Natural killer cell (primary cell): ENCODE measurements at regions not wholly inside any gene's neighbourhood (a gene's known extent, or its start where the extent isn't known, plus 50 kb on each side); places are given as distances from the start of the nearest gene placed in this dataset.
A peak's percentile ranks its signal among the peaks of the same experiment; 100 is the strongest.

Experiments used
- ATAC-seq, 3 donors: fragments of 150-1000 bp in 2 of 3; fragments of 200-7000 bp in 1 of 3; cut with Tn5 transposase; 1 replicate in 1 of 3; 2 replicates in 2 of 3; pipeline ENCODE4 v1.10.0; 2021; ENCODE audit warnings: mild to moderate bottlenecking in 2 of 3, moderate library complexity in 2 of 3
- DNase-seq, 2 donors: peaks; one replicate each; pipeline versions ENCODE4 v3.0.0 to v3.0.0-alpha.2; 2013 to 2021; ENCODE audit warnings: mixed read lengths in 1 of 2
- H3K27ac ChIP-seq: one replicate; pipeline ENCODE4 v1.5.1; 2013; ENCODE audit warnings: mild to moderate bottlenecking, low read length
- H3K27me3 ChIP-seq: one replicate; pipeline ENCODE4 v1.6.1; 2013; ENCODE audit warnings: low read length; ENCODE audit not compliant: control insufficient read depth, insufficient read depth
- H3K36me3 ChIP-seq: one replicate; pipeline ENCODE4 v1.6.1; 2013; ENCODE audit warnings: low read length; ENCODE audit not compliant: control insufficient read depth, insufficient read depth
- H3K4me1 ChIP-seq: one replicate; pipeline ENCODE4 v1.6.1; 2013; ENCODE audit warnings: low read length; ENCODE audit not compliant: control insufficient read depth, insufficient read depth
- H3K4me3 ChIP-seq: one replicate; pipeline ENCODE4 v1.5.1; 2013; ENCODE audit warnings: low read length
- H3K9me3 ChIP-seq: one replicate; pipeline ENCODE4 v1.6.1; 2013; ENCODE audit warnings: low read length; ENCODE audit not compliant: control insufficient read depth, insufficient read depth
- H3K27ac Mint-ChIP-seq, 2 donors: one replicate each; pipeline ENCODE4 v1.8.0; 2022; ENCODE audit warnings: mild to moderate bottlenecking in 2 of 2, mixed read lengths in 2 of 2, moderate library complexity in 1 of 2
- H3K27me3 Mint-ChIP-seq, 2 donors: one replicate each; pipeline ENCODE4 v1.8.0; 2022; ENCODE audit warnings: low read depth in 2 of 2, mixed read lengths in 2 of 2
- H3K36me3 Mint-ChIP-seq: one replicate; pipeline ENCODE4 v1.8.0; 2022; ENCODE audit warnings: mixed read lengths
- H3K4me1 Mint-ChIP-seq, 2 donors: one replicate each; pipeline ENCODE4 v1.8.0; 2022; ENCODE audit warnings: mixed read lengths in 2 of 2
- H3K4me3 Mint-ChIP-seq: one replicate; pipeline ENCODE4 v1.8.0; 2022; ENCODE audit warnings: mild to moderate bottlenecking, moderate library complexity, mixed read lengths
- H3K9me3 Mint-ChIP-seq, 2 donors: one replicate each; pipeline ENCODE4 v1.8.0; 2022; ENCODE audit warnings: mixed read lengths in 2 of 2
- WGBS: methylation state at CpG from one replicate; pipeline ENCODE4 v1.1.7; 2013; ENCODE audit warnings: missing lambda C conversion rate; ENCODE audit not compliant: insufficient coverage; 5-methylcytosine and 5-hydroxymethylcytosine counted together
- intact Hi-C: fragments of 100-400 bp; cut with micrococcal nuclease; formaldehyde crosslinking; loops from one replicate; pipeline ENCODE4 v1.14.2; 2022
- TF ChIP-seq, protein P1 (sequence below): fragments of 200-600 bp; IDR thresholded peaks from one replicate; pipeline ENCODE4 v1.8.0; 2022; ENCODE audit warnings: antibody characterized with exemption

GRCh38 chr1:224503161-224504118, 68.8 kb upstream of the WDR26 start:
- no peaks in the 10 kb centered on the region for H3K27me3 Mint-ChIP-seq
- H3K4me1 Mint-ChIP-seq: peaks cover 14 to 23% of the 10 kb centered on the region in 2 donors
- Histone ChIP-seq H3K27ac (no peak overlapping the region), H3K9me3 (no peaks in the 10 kb centered on the region), H3K4me1 (peaks cover 20% of the 10 kb centered on the region), H3K36me3 (no peaks in the 10 kb centered on the region), H3K27me3 (no peaks in the 10 kb centered on the region), H3K4me3 (no peak overlapping the region)
- H3K27ac Mint-ChIP-seq: peak overlapping the region in 1 of 2 donors; percentile 35
- WGBS: 20% methylated on average over 18 of the region's 19 CpGs
- intact Hi-C loops: no loop called here
- H3K9me3 Mint-ChIP-seq: no peaks in the 10 kb centered on the region
- no peaks in the 10 kb centered on the region for H3K36me3 Mint-ChIP-seq
- TF ChIP-seq, protein P1, sequence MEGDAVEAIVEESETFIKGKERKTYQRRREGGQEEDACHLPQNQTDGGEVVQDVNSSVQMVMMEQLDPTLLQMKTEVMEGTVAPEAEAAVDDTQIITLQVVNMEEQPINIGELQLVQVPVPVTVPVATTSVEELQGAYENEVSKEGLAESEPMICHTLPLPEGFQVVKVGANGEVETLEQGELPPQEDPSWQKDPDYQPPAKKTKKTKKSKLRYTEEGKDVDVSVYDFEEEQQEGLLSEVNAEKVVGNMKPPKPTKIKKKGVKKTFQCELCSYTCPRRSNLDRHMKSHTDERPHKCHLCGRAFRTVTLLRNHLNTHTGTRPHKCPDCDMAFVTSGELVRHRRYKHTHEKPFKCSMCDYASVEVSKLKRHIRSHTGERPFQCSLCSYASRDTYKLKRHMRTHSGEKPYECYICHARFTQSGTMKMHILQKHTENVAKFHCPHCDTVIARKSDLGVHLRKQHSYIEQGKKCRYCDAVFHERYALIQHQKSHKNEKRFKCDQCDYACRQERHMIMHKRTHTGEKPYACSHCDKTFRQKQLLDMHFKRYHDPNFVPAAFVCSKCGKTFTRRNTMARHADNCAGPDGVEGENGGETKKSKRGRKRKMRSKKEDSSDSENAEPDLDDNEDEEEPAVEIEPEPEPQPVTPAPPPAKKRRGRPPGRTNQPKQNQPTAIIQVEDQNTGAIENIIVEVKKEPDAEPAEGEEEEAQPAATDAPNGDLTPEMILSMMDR: no peak
- ATAC-seq (peak; percentile 46 to 64 (median 56)), DNase-seq (no peak)
- H3K4me3 Mint-ChIP-seq: no peak overlapping the region

DNA sequence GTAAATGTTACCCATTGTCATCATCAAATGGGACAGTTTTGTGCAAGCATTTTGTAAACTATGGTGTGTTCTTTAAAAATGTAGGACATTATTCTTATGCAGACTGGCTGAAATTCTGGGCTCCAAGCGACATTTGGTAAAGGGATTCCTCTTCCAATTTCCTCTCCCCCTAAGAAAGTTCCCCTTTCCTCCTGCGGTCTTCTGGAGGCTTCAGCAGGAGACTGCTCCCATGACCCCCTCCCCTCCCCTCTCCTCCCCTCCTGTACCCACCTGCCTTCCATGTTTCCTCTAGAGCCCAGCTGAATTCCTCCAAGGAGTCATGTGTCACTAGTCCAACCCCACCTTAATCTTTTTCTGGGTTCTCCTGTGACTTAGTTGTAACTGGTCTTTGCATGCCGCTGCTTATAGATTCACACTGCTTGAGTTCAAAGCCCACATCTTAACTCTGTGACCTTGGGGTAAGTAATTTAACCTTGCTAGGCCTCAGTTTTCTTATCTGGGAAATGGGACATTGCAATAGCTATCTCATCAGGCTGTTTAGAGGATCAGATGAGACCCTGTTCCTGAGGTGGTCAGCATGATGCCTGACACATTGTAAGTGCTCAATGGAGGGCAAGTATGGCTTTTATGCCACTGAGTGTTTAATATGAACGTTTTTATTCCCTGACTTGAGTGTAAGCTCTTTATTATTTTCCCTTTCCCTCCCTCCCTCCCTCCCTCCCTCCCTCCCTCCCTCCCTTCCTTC, 69.9 kb upstream of the WDR26 start:
- no peaks in the 10 kb centered on the region for H3K9me3 Mint-ChIP-seq
- 80% methylated on average over 3 of the region's 4 CpGs for WGBS
- peaks cover 15% of the 10 kb centered on the region for H3K4me1 ChIP-seq
- ATAC-seq: no peak
- no peaks in the 10 kb centered on the region for H3K36me3 Mint-ChIP-seq
- DNase-seq: no peak
- no peaks in the 10 kb centered on the region for H3K27me3 ChIP-seq
- no peak overlapping the region for H3K27ac ChIP-seq
- H3K27ac Mint-ChIP-seq: no peak overlapping the region
- no peak overlapping the region for H3K4me3 ChIP-seq
- intact Hi-C loops: no loop called here
- TF ChIP-seq, protein P1: no peak
- no peaks in the 10 kb centered on the region for H3K9me3 ChIP-seq
- H3K4me3 Mint-ChIP-seq: no peak overlapping the region
- no peaks in the 10 kb centered on the region for H3K27me3 Mint-ChIP-seq
- no peaks in the 10 kb centered on the region for H3K36me3 ChIP-seq
- H3K4me1 Mint-ChIP-seq: peaks cover 11 to 16% of the 10 kb centered on the region in 2 donors

DNA sequence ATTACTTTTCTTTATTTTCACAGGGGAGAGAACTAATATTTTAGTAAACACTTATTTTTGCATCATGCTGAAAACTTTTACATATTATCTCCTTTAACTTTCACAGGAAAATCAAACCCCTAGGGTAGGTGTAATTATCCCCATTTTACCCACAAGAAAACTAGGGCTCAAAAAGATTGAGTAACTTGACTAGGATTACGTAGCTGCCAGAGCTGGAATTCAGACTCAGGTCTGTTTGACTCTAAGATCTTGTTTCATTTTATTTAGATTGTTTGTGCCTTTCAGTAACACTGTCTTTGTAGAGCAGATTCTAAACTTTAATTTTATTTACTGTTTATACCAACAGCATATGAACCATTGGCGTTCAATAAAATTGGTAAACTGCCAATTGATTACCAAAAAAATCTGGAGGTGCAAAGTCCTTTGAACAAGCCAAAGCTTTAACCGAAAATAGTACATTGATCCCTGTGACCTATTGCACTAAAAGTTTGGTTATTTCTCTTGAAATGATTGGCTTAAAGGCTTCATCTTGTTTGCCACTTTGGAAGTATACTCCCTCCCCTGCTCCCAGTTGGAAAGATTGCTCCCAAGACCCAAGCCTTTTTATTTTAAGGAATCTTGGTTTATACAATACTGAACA, 71.0 kb upstream of the WDR26 start:
- no peak overlapping the region for H3K27ac Mint-ChIP-seq
- H3K27ac ChIP-seq: no peak overlapping the region
- no peaks in the 10 kb centered on the region for H3K9me3 Mint-ChIP-seq
- H3K4me3 Mint-ChIP-seq: no peak overlapping the region
- 95% methylated on average over 2 of the region's 3 CpGs for WGBS
- H3K4me3 ChIP-seq: no peak overlapping the region
- ATAC-seq: no peak
- no peaks in the 10 kb centered on the region for H3K36me3 ChIP-seq
- DNase-seq: no peak
- no peaks in the 10 kb centered on the region for H3K36me3 Mint-ChIP-seq
- TF ChIP-seq, protein P1: no peak
- peaks cover 15% of the 10 kb centered on the region for H3K4me1 ChIP-seq
- H3K9me3 ChIP-seq: no peaks in the 10 kb centered on the region
- no peaks in the 10 kb centered on the region for H3K27me3 ChIP-seq
- H3K27me3 Mint-ChIP-seq: no peaks in the 10 kb centered on the region
- intact Hi-C loops: no loop called here
- H3K4me1 Mint-ChIP-seq: peaks cover 11 to 14% of the 10 kb centered on the region in 2 donors
